IMR-90 (cell line): ENCODE measurements at regions not wholly inside any gene's neighbourhood (a gene's known extent, or its start where the extent isn't known, plus 50 kb on each side); places are given as distances from the start of the nearest gene placed in this dataset.

Experiments used
- ATAC-seq: fragments of 200-7000 bp; cut with Tn5 transposase; 2 replicates; pipeline ENCODE4 v1.9.1; 2020; ENCODE audit warnings: low read depth, mild to moderate bottlenecking, moderate library complexity
- BruUV-seq: library from RNA; stranded (reverse); fragments of 400-500 nt; replicated peaks from 2 replicates; lab custom pipeline; 2021; lab: Mats Ljungman, UMichigan
- CTCF ChIA-PET: fragments of 300-600 bp; formaldehyde crosslinking; extraction: SDS; loops from one replicate; lab custom pipeline; 2021; ENCODE audit warnings: antibody characterized with exemption; lab: Yijun Ruan, JAX
- POLR2A ChIA-PET: fragments of 300-600 bp; sonication (Branson Sonifier 250); formaldehyde crosslinking; loops from one replicate; lab custom pipeline; 2022; ENCODE audit warnings: antibody characterized with exemption; ENCODE audit not compliant: unreplicated experiment; lab: Charles Lee
- DNase-seq: peaks from one replicate; pipeline ENCODE4 v3.0.0; 2013
- H2AFZ ChIP-seq: replicated peaks from 2 replicates; pipeline ENCODE3; 2013; ENCODE audit warnings: low read length, mild to moderate bottlenecking; ENCODE audit not compliant: poor library complexity
- H2AK5ac ChIP-seq: 2 replicates; pipeline ENCODE4 v1.6.1; 2013; ENCODE audit warnings: low read depth, low read length, inconsistent platforms
- H2AK9ac ChIP-seq: replicated peaks from 2 replicates; pipeline ENCODE3; 2013; ENCODE audit warnings: mild to moderate bottlenecking, low read depth, low read length, moderate library complexity; ENCODE audit not compliant: poor library complexity
- H2BK120ac ChIP-seq: 2 replicates; pipeline ENCODE4 v1.6.1; 2013; ENCODE audit warnings: low read depth, low read length, inconsistent platforms
- H2BK15ac ChIP-seq: 3 replicates; pipeline ENCODE4 v1.6.1; 2013; ENCODE audit warnings: low read depth, low read length, inconsistent platforms
- H2BK20ac ChIP-seq: 2 replicates; pipeline ENCODE4 v1.6.1; 2013; ENCODE audit warnings: low read depth, mild to moderate bottlenecking, inconsistent platforms, low read length, moderate library complexity
- H2BK5ac ChIP-seq: 2 replicates; pipeline ENCODE4 v1.6.1; 2013; ENCODE audit warnings: mild to moderate bottlenecking, low read depth, low read length, inconsistent platforms; ENCODE audit not compliant: poor library complexity, severe bottlenecking
- H3K14ac ChIP-seq: replicated peaks from 2 replicates; pipeline ENCODE4 v1.6.1; 2013; ENCODE audit warnings: low read depth, low read length, inconsistent platforms
- H3K18ac ChIP-seq: 2 replicates; pipeline ENCODE4 v1.6.1; 2013; ENCODE audit warnings: low read depth, low read length, control low read depth
- H3K23ac ChIP-seq: 2 replicates; pipeline ENCODE4 v1.6.1; 2013; ENCODE audit warnings: low read depth, low read length, inconsistent platforms
- H3K27ac ChIP-seq: 2 replicates; pipeline ENCODE4 v1.5.1; 2013; ENCODE audit warnings: mild to moderate bottlenecking, control low read depth, low read length; ENCODE audit not compliant: insufficient read depth
- H3K27me3 ChIP-seq: 2 replicates; pipeline ENCODE4 v1.6.1; 2013; ENCODE audit warnings: low read length; ENCODE audit not compliant: control insufficient read depth, insufficient read depth
- H3K36me3 ChIP-seq: 2 replicates; pipeline ENCODE4 v1.6.1; 2013; ENCODE audit warnings: low read length, mixed read lengths; ENCODE audit not compliant: control insufficient read depth, insufficient read depth
- H3K4ac ChIP-seq: 2 replicates; pipeline ENCODE4 v1.6.1; 2013; ENCODE audit warnings: low read depth, low read length, inconsistent platforms
- H3K4me1 ChIP-seq: 2 replicates; pipeline ENCODE4 v1.6.1; 2013; ENCODE audit warnings: low read length, mixed read lengths; ENCODE audit not compliant: control insufficient read depth, insufficient read depth
- H3K4me2 ChIP-seq: 2 replicates; pipeline ENCODE4 v1.6.1; 2013; ENCODE audit warnings: low read depth, mild to moderate bottlenecking, control low read depth, low read length, moderate library complexity
- H3K4me3 ChIP-seq: 2 replicates; pipeline ENCODE4 v1.5.1; 2013; ENCODE audit warnings: low read depth, mild to moderate bottlenecking, control low read depth, low read length, moderate library complexity; ENCODE audit not compliant: insufficient read depth
- H3K56ac ChIP-seq: 2 replicates; pipeline ENCODE4 v1.6.1; 2013; ENCODE audit warnings: low read length, inconsistent platforms; ENCODE audit not compliant: insufficient read depth; ENCODE audit errors: extremely low read depth
- H3K79me1 ChIP-seq, 2 experiments: 2 replicates each; pipeline ENCODE4 v1.6.1; 2013; ENCODE audit warnings: low read length in 2 of 2, inconsistent platforms in 1 of 2, low read depth in 1 of 2
- H3K9ac ChIP-seq: 2 replicates; pipeline ENCODE4 v1.6.1; 2013; ENCODE audit warnings: low read depth, low read length, control low read depth
- H3K9me1 ChIP-seq: 2 replicates; pipeline ENCODE4 v1.6.1; 2013; ENCODE audit warnings: low read length, inconsistent platforms; ENCODE audit not compliant: insufficient read depth
- H3K9me3 ChIP-seq: 2 replicates; pipeline ENCODE4 v1.6.1; 2013; ENCODE audit warnings: low read length; ENCODE audit not compliant: control insufficient read depth, insufficient read depth
- H4K20me1 ChIP-seq: 2 replicates; pipeline ENCODE4 v1.6.1; 2013; ENCODE audit warnings: low read length, inconsistent platforms; ENCODE audit not compliant: insufficient read depth
- H4K5ac ChIP-seq: 2 replicates; pipeline ENCODE4 v1.6.1; 2013; ENCODE audit warnings: mild to moderate bottlenecking, low read depth, low read length, control low read depth
- H4K8ac ChIP-seq, 2 experiments: 2 replicates each; pipeline ENCODE4 v1.6.1; 2013; ENCODE audit warnings: low read depth in 2 of 2, low read length in 2 of 2, control low read depth in 1 of 2, inconsistent platforms in 1 of 2
- H4K91ac ChIP-seq: 2 replicates; pipeline ENCODE4 v1.6.1; 2013; ENCODE audit warnings: low read depth, low read length, inconsistent platforms; ENCODE audit not compliant: insufficient read depth
- FOS ChIP-seq: fragments of 150-350 bp; IDR thresholded peaks from 2 replicates; pipeline ENCODE4 v1.6.1; 2016; ENCODE audit warnings: low read depth, low read length
- MAZ ChIP-seq: IDR thresholded peaks from 2 replicates; pipeline ENCODE4 v1.6.1; 2012; ENCODE audit warnings: low read depth, mild to moderate bottlenecking, low read length, improper control_type of control experiment, moderate library complexity, borderline replicate concordance
- NFE2L2 ChIP-seq: fragments of 150-350 bp; IDR thresholded peaks from 2 replicates; pipeline ENCODE4 v1.6.1; 2016; ENCODE audit warnings: low read depth, mild to moderate bottlenecking, low read length
- WGBS, 2 experiments: methylation state at CpG; one replicate each; pipeline versions ENCODE4 v1.1.5 to v1.1.7; 2013; ENCODE audit warnings: missing lambda C conversion rate in 2 of 2; ENCODE audit not compliant: insufficient read length in 1 of 2; ENCODE audit errors: extremely low coverage in 2 of 2; 5-methylcytosine and 5-hydroxymethylcytosine counted together
- dilution Hi-C: fragments of 300-500 bp; cut with HindIII; formaldehyde crosslinking; loops from one replicate; pipeline ENCODE4 v1.14.3; 2018; ENCODE audit warnings: low sequenced_read_pairs; ENCODE audit not compliant: unreplicated experiment
- in situ Hi-C: fragments of 300-500 bp; cut with MboI; formaldehyde crosslinking; loops from 3 replicates; pipeline ENCODE4 v1.14.3; 2019; ENCODE audit warnings: low sequenced_read_pairs, inconsistent platforms, mixed read lengths
- intact Hi-C: fragments of 100-400 bp; cut with micrococcal nuclease; formaldehyde crosslinking; loops from 2 replicates; pipeline ENCODE4 v1.10.0; 2022

- Histone ChIP-seq H3K4me2 (no peak overlapping the region), H2AK9ac (no peak overlapping the region), H3K56ac (no peak overlapping the region), H4K5ac (no peak overlapping the region), H4K8ac (no peak overlapping the region), H4K91ac (no peak overlapping the region), H3K79me1 (no peaks in the 10 kb centered on the region), H3K9ac (no peak overlapping the region), H3K27me3 (no peaks in the 10 kb centered on the region; the same call in 1 of the 2 replicates), H3K4me3 (no peak overlapping the region), H2BK15ac (no peak overlapping the region), H4K20me1 (no peaks in the 10 kb centered on the region), H3K9me3 (no peaks in the 10 kb centered on the region), H3K4ac (no peak overlapping the region), H2BK20ac (no peak overlapping the region), H3K27ac (no peak overlapping the region), H3K9me1 (no peaks in the 10 kb centered on the region), H3K4me1 (no peaks in the 10 kb centered on the region), H3K36me3 (no peaks in the 10 kb centered on the region), H3K18ac (no peak overlapping the region), H2BK120ac (no peak overlapping the region), H3K14ac (no peak overlapping the region), H3K23ac (no peak overlapping the region), H2AFZ (no peak overlapping the region), H2AK5ac (no peak overlapping the region), H2BK5ac (no peak overlapping the region)
- dilution Hi-C loops (no loop called here), intact Hi-C loops (no loop called here), in situ Hi-C loops (no loop called here)
- no CpG with 5 or more reads among the region's 4 CpGs for WGBS, 2 experiments
- ChIA-PET CTCF (interaction anchor here (2.5 kb wide), 1 partner anchor 686 kb away, joined by 13 read pairs; no protein-coding TSS in a partner anchor), POLR2A (no interaction called here)
- BruUV-seq = no TSS peak
- no peak for TF ChIP-seq FOS
- TF ChIP-seq MAZ = no peak
- TF ChIP-seq NFE2L2 = no peak
- DNase-seq (no peak), ATAC-seq (no peak)
Measured at GRCh38 chr2:176813156-176813555, 399.4 kb upstream of the HNRNPA3 start.
